ENCODE measurements at regions not wholly inside any gene's neighbourhood (a gene's known extent, or its start where the extent isn't known, plus 50 kb on each side); places are given as distances from the start of the nearest gene placed in this dataset.

DNA sequence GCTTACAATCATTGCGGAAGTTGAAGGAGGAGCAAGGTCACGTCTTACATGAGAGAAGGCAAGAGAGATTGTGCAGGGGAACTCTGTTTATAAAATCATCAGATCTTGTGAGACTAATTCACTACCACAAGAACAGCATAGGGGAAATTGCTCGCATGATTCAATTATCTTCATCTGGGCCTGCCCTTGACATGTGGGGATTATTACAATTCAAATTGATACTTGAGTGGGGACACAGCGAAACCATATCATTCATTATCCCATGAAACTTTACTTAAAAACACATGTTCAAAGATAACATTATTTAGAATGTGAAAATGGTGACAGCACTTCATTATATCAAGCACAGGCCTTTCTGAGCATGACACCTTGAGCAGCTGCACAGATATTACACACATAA lies 1087.8 kb downstream of the C4orf33 start:
- dilution Hi-C loops (cut with HindIII; ENCODE audit: low sequenced_read_pairs, unreplicated experiment): no loop called here
- no peak for DNase-seq
- Histone ChIP-seq H3K4me2 (ENCODE audit: low read depth, low read length) (no peak overlapping the region), H2BK5ac (ENCODE audit: low read depth, low read length, poor library complexity, severe bottlenecking) (no peak overlapping the region), H3K4me1 (ENCODE audit: control insufficient read depth, insufficient read depth, low read length) (no peaks in the 10 kb centered on the region), H2BK120ac (ENCODE audit: low read depth, low read length) (no peak overlapping the region), H3K23ac (ENCODE audit: low read depth, low read length) (no peak overlapping the region), H2BK20ac (ENCODE audit: low read depth, low read length) (no peak overlapping the region), H3K9me3 (ENCODE audit: control insufficient read depth, insufficient read depth, low read length) (no peaks in the 10 kb centered on the region), H3K4me3 (ENCODE audit: insufficient read depth, low read depth, low read length) (no peak overlapping the region), H4K91ac (ENCODE audit: insufficient read depth, low read depth, low read length) (no peak overlapping the region), H3K9ac (ENCODE audit: low read depth, low read length) (no peak overlapping the region), H3K36me3 (ENCODE audit: control insufficient read depth, insufficient read depth, low read length) (no peaks in the 10 kb centered on the region), H3K79me1 (ENCODE audit: low read depth in 1 of 2, low read length in 2 of 2) (no peaks in the 10 kb centered on the region), H3K18ac (ENCODE audit: low read depth, low read length) (no peak overlapping the region), H2AK5ac (ENCODE audit: low read depth, low read length) (no peak overlapping the region), H3K56ac (ENCODE audit: extremely low read depth, insufficient read depth, low read length) (no peak overlapping the region), H3K27me3 (ENCODE audit: control insufficient read depth, insufficient read depth, low read length) (no peaks in the 10 kb centered on the region), H2BK15ac (ENCODE audit: low read depth, low read length) (no peak overlapping the region), H3K4ac (ENCODE audit: low read depth, low read length) (no peak overlapping the region), H4K8ac (ENCODE audit: low read depth in 2 of 2, low read length in 2 of 2) (no peak overlapping the region), H4K5ac (ENCODE audit: low read depth, low read length) (no peak overlapping the region), H2AFZ (replicated peaks; ENCODE audit: low read length, poor library complexity) (no peak overlapping the region), H4K20me1 (ENCODE audit: insufficient read depth, low read length) (no peaks in the 10 kb centered on the region), H3K14ac (replicated peaks; ENCODE audit: low read depth, low read length) (no peak overlapping the region), H2AK9ac (replicated peaks; ENCODE audit: low read depth, low read length, poor library complexity) (no peak overlapping the region), H3K27ac (ENCODE audit: insufficient read depth, low read length) (no peak overlapping the region), H3K9me1 (ENCODE audit: insufficient read depth, low read length) (no peaks in the 10 kb centered on the region)
- no TSS peak for BruUV-seq (replicated peaks)
- in situ Hi-C loops (cut with MboI; ENCODE audit: low sequenced_read_pairs): no loop called here
- no peak for ATAC-seq (ENCODE audit: low read depth)
- TF ChIP-seq RFX5 (IDR thresholded peaks at IDR 0.05; ENCODE audit: low read depth, low read length) (no peak), SMC3 (IDR thresholded peaks at IDR 0.05; ENCODE audit: low read depth, low read length) (no peak), CHD1 (IDR thresholded peaks at IDR 0.05; ENCODE audit: low read depth, low read length) (no peak), RCOR1 (IDR thresholded peaks at IDR 0.05; ENCODE audit: insufficient replicate concordance, low read length) (no peak)
- ChIA-PET POLR2A (ENCODE audit: unreplicated experiment) (no interaction called here), CTCF (no interaction called here)
- intact Hi-C loops (cut with micrococcal nuclease): no loop called here
- no CpG with 5 or more reads among the region's 4 CpGs for WGBS, 2 experiments (ENCODE audit: extremely low coverage in 2 of 2, insufficient read length in 1 of 2)

Data from IMR-90 (cell line).